HL-60 (cell line): ENCODE measurements at regions not wholly inside any gene's neighbourhood (a gene's known extent, or its start where the extent isn't known, plus 50 kb on each side); places are given as distances from the start of the nearest gene placed in this dataset.

Source experiments
- DNase-seq, 2 experiments: peaks; one replicate each; pipeline ENCODE4 v3.0.0-alpha.2; 2010 to 2020; ENCODE audit warnings: low read depth in 1 of 2, low spot score in 1 of 2
- H3K27ac ChIP-seq: fragments of 250-450 bp; sonication (Bioruptor Pico); replicated peaks from 2 replicates; pipeline ENCODE4 v1.5.1; 2020; ENCODE audit warnings: mild to moderate bottlenecking, moderate library complexity
- H3K27me3 ChIP-seq: fragments of 250-450 bp; sonication (Bioruptor Pico); 2 replicates; pipeline ENCODE4 v1.5.1; 2021; ENCODE audit warnings: mild to moderate bottlenecking, moderate library complexity; ENCODE audit not compliant: insufficient read depth, poor library complexity, severe bottlenecking
- H3K4me3 ChIP-seq: replicated peaks from 2 replicates; pipeline ENCODE4 v1.5.1; 2011; ENCODE audit warnings: mild to moderate bottlenecking, control low read depth, low read length; ENCODE audit not compliant: insufficient read depth
- CTCF ChIP-seq: IDR thresholded peaks from one replicate; pipeline ENCODE4 v1.5.1; 2011; ENCODE audit warnings: low read length, control low read depth, inconsistent platforms; ENCODE audit not compliant: insufficient read depth
- GABPA ChIP-seq: IDR thresholded peaks from 2 replicates; pipeline ENCODE4 v1.6.1; 2012; ENCODE audit warnings: low read depth
- POLR2AphosphoS5 ChIP-seq: IDR thresholded peaks from 2 replicates; pipeline ENCODE4 v1.6.1; 2012; ENCODE audit warnings: low read depth
- REST ChIP-seq: IDR thresholded peaks from 2 replicates; pipeline ENCODE4 v1.6.1; 2012; ENCODE audit warnings: low read depth; ENCODE audit not compliant: insufficient replicate concordance
- SPI1 ChIP-seq: IDR thresholded peaks from 2 replicates; pipeline ENCODE4 v1.6.1; 2012; ENCODE audit warnings: low read depth, mild to moderate bottlenecking, borderline replicate concordance

GRCh38 chr15:69863446-69863845, 234.3 kb downstream of the TLE3 start:
- no peak for TF ChIP-seq SPI1
- TF ChIP-seq CTCF, result no peak
- TF ChIP-seq GABPA, result no peak
- H3K27me3 ChIP-seq, result no peaks in the 10 kb centered on the region
- DNase-seq, result no peak
- no peak overlapping the region for H3K27ac ChIP-seq
- no peak overlapping the region for H3K4me3 ChIP-seq

- H3K4me3 ChIP-seq, result no peak overlapping the region
- no peak for TF ChIP-seq POLR2AphosphoS5
- no peak for DNase-seq
- H3K27me3 ChIP-seq, result no peaks in the 10 kb centered on the region
- no peak overlapping the region for H3K27ac ChIP-seq
These were observed 232.3 kb downstream of the TLE3 start for GRCh38 chr15:69865369-69865768.

- H3K4me3 ChIP-seq, result no peak overlapping the region
- no peaks in the 10 kb centered on the region for H3K27me3 ChIP-seq
- no peak overlapping the region for H3K27ac ChIP-seq
- no peak for DNase-seq
- TF ChIP-seq GABPA (no peak), REST (no peak), POLR2AphosphoS5 (no peak), SPI1 (no peak), CTCF (no peak)
These were observed 229.0 kb downstream of the TLE3 start for GRCh38 chr15:69868756-69869155.

GRCh38 chr15:69869291-69869690, 228.4 kb downstream of the TLE3 start:
- Histone ChIP-seq H3K4me3 (no peak overlapping the region), H3K27ac (no peak overlapping the region), H3K27me3 (no peaks in the 10 kb centered on the region)
- DNase-seq, result no peak
- TF ChIP-seq CTCF (no peak), GABPA (no peak), REST (no peak), POLR2AphosphoS5 (no peak), SPI1 (no peak)
